22Rv1 (cell line): ENCODE measurements at regions not wholly inside any gene's neighbourhood (a gene's known extent, or its start where the extent isn't known, plus 50 kb on each side); places are given as distances from the start of the nearest gene placed in this dataset.

Source experiments
- H3K27ac ChIP-seq: fragments of 450-650 bp; 2 replicates; pipeline ENCODE4 v1.5.1; 2017
- CTCF ChIP-seq: fragments of 450-650 bp; IDR thresholded peaks from 2 replicates; pipeline ENCODE4 v1.5.1; 2017; ENCODE audit warnings: mild to moderate bottlenecking
- ZFX ChIP-seq: fragments of 450-650 bp; IDR thresholded peaks from 2 replicates; pipeline ENCODE4 v1.6.1; 2017; ENCODE audit warnings: antibody characterized with exemption, borderline replicate concordance

- no peak overlapping the region for H3K27ac ChIP-seq
- TF ChIP-seq ZFX (no peak), CTCF (no peak)
Observed at GRCh38 chr6:156345700-156346099, 431.5 kb upstream of the ARID1B start.

- TF ChIP-seq CTCF = no peak
- TF ChIP-seq ZFX = no peak
- no peak overlapping the region for H3K27ac ChIP-seq
Observed at GRCh38 chr6:156344491-156344890, 432.7 kb upstream of the ARID1B start.

DNA sequence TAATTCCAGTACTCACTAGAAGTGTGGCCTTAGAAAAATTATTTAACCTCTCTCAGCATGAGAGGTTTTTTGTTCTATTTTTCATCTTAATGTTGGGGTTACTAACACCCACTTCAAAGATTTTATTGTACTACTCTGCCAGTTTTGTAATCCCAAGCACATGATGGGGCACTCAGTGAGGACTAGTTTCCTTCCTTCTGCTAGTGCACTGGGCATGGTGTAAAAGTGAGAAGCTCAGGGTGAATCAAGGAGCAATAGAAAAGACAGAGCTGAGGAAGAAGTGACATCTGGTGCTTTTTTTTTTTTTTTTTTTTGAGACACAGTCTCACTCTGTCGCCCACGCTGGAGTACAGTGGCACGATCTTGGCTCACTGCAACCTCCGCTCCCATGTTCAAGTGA is 439.4 kb upstream of the ARID1B start:
- H3K27ac ChIP-seq = no peak overlapping the region
- no peak for TF ChIP-seq CTCF
- no peak for TF ChIP-seq ZFX

DNA sequence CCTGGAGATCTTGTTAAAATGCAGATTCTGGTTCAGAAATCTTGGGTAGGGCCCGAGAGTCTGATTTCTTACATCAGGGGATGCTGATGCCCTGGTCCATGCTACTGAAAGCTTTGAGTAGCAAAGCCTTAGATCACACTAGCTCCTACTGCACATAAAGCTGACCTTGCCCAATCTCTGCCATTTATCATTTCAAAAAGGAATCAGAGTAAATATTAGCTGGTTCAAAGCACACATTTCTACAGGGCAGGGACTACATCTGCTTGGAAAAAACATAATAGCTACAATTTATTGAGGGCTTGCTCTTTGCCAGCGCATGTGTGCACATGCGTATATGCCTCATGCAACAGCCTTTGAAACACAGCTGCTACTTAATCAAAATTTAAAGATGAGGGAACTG is 440.4 kb upstream of the ARID1B start:
- H3K27ac ChIP-seq = no peak overlapping the region
- TF ChIP-seq ZFX (no peak), CTCF (no peak)

- TF ChIP-seq ZFX (no peak), CTCF (no peak)
- no peak overlapping the region for H3K27ac ChIP-seq
Observed at GRCh38 chr6:156336089-156336488, 441.1 kb upstream of the ARID1B start.

GRCh38 chr6:156334966-156335365 is 442.2 kb upstream of the ARID1B start:
- TF ChIP-seq ZFX = no peak
- TF ChIP-seq CTCF = no peak

GRCh38 chr6:156319707-156320106 is 457.5 kb upstream of the ARID1B start:
- no peak for TF ChIP-seq ZFX
- TF ChIP-seq CTCF = no peak
- no peak overlapping the region for H3K27ac ChIP-seq

More at GRCh38 chr6:156334966-156335365, 442.2 kb upstream of the ARID1B start:
- H3K27ac ChIP-seq = no peak overlapping the region
